H1 (cell line): ENCODE measurements at regions not wholly inside any gene's neighbourhood (a gene's known extent, or its start where the extent isn't known, plus 50 kb on each side); places are given as distances from the start of the nearest gene placed in this dataset.

Experiments used
- FOSL1 ChIP-seq: IDR thresholded peaks from 2 replicates; pipeline ENCODE4 v1.6.1; 2011; ENCODE audit warnings: mild to moderate bottlenecking, low read depth, low read length, moderate library complexity; ENCODE audit not compliant: insufficient read depth
- GTF2F1 ChIP-seq: IDR thresholded peaks from 2 replicates; pipeline ENCODE4 v1.6.1; 2012; ENCODE audit warnings: low read depth, low read length, improper control_type of control experiment, borderline replicate concordance
- KDM5A ChIP-seq: fragments of 200-600 bp; IDR thresholded peaks from 2 replicates; pipeline ENCODE4 v1.7.1; 2012; ENCODE audit warnings: mild to moderate bottlenecking, low read length, inconsistent platforms, mixed read lengths
- SIRT6 ChIP-seq: IDR thresholded peaks from one replicate; pipeline ENCODE4 v1.7.1; 2012; ENCODE audit warnings: low read length, inconsistent platforms
- TF ChIP-seq, protein P1 (sequence below): IDR thresholded peaks from 2 replicates; pipeline ENCODE4 v1.6.1; 2012; ENCODE audit warnings: inconsistent platforms

DNA sequence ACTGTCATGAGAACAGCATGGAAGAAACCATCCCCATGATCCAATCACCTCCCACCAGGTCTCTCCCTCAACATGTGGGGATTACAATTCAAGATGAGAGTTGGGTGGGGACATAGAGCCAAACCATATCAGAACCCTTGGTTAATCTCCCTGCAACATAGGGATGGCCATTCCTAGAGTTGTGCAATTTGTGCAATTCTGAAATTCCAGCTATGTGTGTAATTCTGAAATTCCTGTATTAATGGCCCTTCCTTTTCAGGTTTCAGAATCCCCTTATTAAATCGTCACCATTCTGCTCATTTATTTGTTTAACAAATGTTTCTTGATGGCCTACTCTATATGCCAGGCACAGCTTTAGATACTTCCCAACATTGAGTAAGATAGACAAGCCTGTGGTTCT is 282.6 kb downstream of the SMARCA2 start (continued):
- TF ChIP-seq KDM5A (no peak), FOSL1 (no peak), SIRT6 (no peak), GTF2F1 (no peak)
- TF ChIP-seq, protein P1, sequence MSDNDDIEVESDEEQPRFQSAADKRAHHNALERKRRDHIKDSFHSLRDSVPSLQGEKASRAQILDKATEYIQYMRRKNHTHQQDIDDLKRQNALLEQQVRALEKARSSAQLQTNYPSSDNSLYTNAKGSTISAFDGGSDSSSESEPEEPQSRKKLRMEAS = no peak
